ENCODE measurements at regions not wholly inside any gene's neighbourhood (a gene's known extent, or its start where the extent isn't known, plus 50 kb on each side); places are given as distances from the start of the nearest gene placed in this dataset.
"Not testable (repeated sequence)": the region's sequence is repeated elsewhere in the genome, so short reads cannot be mapped to it uniquely, and the experiment has no call there.

DNA sequence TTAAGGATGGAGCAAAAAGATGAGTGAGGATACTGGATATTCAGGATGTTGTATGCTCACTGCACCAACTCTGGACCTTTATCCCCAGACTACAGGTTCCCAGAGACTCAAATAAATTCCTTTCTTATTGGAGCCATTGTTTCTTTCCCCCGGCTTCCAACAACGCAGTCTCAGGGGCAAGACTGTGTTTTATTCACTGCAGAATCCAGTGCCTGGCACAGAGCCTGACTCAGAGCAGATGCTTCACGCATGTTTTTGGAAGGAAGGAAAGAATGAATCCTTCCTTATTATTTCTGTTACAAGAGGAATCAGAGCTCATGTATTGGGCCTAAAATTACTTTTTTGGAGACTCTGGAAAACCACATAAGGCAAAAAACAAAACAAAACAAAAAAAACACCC, 96.0 kb upstream of the VGLL4 start:
- DNase-seq (ENCODE audit: low read depth) = no peak

GRCh38 chr3:11739123-11739522, 95.4 kb upstream of the VGLL4 start:
- no peak for DNase-seq (ENCODE audit: low read depth)

DNA sequence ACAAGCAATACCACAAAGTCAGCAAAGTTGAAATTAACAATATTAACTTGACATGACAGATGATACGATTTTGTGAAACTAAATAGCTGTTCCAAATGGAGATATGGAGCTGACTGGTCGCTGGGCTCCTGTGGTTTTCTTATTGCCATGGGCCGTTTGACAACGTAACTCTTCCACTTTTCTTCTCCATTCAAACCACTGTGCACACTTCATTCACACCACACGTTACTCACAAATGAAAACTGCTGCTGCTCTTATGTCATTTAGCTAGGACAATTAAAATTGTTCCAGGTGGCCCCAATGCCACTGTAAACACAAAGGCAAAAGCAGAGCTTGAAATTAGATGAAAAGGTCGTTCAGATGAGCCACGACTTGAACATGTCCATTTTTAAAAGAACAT, 94.0 kb upstream of the VGLL4 start:
- DNase-seq (ENCODE audit: low read depth) = no peak

DNA sequence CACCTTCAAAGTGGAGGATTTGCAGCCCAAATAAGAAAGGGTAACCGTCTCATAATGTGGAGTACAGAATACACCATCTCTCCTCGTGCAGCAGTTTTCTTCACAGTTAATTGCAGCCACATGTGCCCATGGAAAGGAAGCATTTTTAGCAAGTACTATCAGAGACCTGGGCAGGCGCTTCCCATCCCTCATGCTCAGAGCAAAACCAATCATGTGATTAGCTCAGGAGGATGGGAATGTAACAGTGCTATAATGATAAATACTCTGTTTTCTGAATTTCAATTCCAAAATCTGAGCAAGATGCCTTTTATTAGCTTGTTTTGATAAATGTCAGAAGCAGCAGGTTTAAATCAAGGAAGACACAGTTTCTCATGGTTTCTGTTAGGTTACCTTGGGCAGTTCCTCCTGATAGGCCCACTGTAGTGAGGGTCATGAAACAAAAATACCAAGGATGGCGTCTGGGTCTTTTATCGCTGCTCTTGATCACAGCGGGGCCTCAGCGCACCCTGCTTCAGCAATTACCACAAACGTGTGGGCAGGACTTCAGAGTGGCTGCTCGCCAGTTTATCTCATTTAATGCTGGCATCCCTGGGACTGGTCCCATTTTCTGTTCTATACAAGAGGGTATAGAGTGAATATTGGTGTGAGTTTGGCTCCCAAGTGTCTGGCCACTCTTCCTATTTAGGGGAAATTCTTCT, 92.6 kb upstream of the VGLL4 start:
- DNase-seq (ENCODE audit: low read depth) = no peak

GRCh38 chr3:11735638-11736037, 91.9 kb upstream of the VGLL4 start:
- DNase-seq (ENCODE audit: low read depth) = no peak

DNA sequence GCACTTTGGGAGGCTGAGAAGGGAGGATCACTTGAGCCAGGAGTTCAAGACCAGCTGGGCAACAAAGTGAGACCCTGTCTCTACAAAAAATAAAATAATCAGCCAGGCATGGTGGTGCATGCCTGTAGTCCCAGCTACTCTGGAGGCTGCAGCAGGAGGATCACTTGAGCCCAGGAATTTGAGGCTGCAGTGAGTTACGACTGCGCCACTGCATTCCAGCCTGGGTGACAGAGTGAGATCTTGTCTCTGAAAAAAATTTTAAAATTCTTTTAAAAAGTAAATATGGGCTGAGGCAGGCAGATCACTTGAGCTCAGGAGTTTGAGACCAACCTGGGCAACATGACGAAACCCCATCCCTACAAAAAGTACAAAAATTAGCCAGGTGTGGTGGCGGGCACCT, 91.4 kb upstream of the VGLL4 start:
- DNase-seq (ENCODE audit: low read depth) = not testable (repeated sequence)

- no peak for DNase-seq (ENCODE audit: low read depth)
Measured at GRCh38 chr3:11733914-11734313, 90.2 kb upstream of the VGLL4 start.

DNA sequence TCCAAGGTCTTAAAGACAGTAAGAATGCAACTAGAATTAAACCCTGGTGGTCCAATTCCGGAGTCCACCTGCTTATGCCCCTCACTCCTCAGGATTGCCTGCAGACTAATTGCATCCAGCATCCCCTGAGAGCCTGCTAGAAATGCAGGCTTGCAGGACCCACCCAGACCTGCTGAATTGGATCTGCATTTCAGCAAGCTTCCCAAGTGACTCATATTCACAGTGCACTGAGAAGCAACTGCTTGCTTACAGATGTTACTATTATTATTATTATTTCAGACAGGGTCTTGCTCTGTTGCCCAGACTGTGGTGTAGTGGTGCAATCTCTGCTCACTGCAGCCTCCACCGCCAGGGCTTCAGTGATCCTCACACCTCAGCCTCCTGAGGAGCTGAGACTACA, 83.5 kb upstream of the VGLL4 start:
- DNase-seq (ENCODE audit: low read depth) = no peak

GRCh38 chr3:11726146-11726545, 82.4 kb upstream of the VGLL4 start:
- DNase-seq (ENCODE audit: low read depth) = no peak

DNA sequence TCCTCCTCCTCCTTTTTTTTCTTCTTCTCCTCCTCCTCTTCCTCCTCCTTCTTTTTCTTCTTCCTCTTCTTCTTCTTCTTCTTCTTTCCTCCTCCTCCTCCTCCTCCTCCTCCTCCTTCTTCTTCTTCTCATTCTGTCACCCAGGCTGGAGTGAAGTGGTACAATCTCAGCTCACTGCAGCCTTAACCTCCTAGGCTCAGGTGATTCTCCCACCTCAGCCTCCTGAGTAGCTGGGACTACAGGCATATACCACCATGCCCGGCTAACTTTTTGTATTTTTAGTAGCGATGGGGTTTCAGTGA, 81.6 kb upstream of the VGLL4 start:
- not testable (repeated sequence) for DNase-seq (ENCODE audit: low read depth)

DNA sequence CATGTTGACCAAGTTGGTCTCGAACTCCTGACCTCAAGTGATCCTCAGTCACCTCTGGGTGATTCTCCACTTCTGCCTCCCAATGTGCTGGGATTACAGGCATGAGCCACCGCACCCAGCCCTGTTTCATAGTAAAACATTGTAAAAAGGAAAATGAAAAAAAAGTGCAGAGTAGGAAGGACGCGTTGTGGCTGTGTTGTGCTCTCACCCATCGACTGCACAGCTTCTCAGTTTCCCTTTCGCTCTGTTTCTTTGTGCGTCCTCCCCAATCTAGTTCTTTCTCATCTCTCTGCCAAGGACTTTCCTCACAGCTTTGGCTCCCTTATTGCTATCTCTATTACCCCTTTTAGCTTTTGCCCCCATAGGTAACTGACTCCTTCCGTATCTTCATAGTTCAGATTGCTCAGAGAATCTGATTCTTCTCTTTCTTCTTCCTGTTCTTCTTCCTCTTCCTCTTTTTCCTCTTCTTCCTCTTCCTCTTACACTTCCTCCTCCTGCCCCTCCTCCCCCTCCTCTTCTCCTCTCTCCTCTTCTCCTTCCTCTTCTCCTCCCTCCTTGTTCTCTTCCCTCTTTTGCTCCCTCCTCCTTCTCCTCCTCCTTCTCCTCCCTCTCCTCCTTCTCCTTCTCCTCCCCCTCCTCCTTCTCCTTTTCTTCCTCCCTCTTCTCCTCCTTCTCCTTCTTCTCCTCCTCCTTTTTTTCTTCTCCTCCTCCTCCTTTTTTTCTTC, 81.1 kb upstream of the VGLL4 start:
- DNase-seq (ENCODE audit: low read depth) = no peak

- DNase-seq (ENCODE audit: low read depth) = no peak
Measured at GRCh38 chr3:11721479-11721878, 77.8 kb upstream of the VGLL4 start.

- no peak for DNase-seq (ENCODE audit: low read depth)
Measured at GRCh38 chr3:11720917-11721411, 77.2 kb upstream of the VGLL4 start.

- DNase-seq (ENCODE audit: low read depth) = peak; percentile 28
Measured at GRCh38 chr3:11720304-11720898, 76.7 kb upstream of the VGLL4 start.

GRCh38 chr3:11719406-11720303, 75.9 kb upstream of the VGLL4 start:
- peak; percentile 76 for DNase-seq (ENCODE audit: low read depth)

DNA sequence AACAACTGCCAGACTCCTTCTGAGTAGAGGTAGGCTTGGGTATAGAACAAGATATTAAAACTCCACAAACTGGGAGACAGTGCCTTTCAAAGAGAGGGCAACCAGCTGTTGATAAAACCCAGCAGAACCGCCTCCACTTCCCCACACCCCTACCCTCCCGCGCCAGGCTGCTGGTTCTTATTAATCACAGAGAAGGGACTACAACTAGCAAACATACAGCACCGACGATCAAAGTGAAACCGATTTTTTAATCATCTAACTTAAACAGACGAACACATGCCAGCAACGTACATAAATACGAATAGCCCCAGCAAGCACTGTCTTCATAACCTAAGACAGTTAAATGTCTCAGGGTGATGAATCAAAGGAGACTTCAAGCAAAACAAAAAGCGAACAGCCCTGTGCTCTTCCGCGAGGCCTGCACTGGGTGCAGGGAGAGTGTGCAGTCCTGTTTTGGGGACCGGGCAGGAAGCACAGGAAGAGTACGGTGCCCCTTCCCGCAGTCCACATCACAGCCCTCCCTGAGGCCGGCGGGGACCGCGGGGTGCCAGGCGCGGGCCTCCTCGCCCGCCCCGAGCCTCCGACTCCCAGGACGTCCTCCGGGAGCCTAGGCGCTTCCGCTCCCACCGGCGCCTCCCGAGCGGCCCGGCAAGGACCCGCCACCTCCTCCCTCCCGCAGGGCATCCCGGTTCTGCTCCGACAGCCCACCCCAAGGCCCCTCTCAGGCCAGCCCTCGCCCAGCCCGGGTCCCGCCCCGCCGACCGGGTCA, 75.1 kb upstream of the VGLL4 start:
- no peak for DNase-seq (ENCODE audit: low read depth)

GRCh38 chr3:11717768-11718636, 74.3 kb upstream of the VGLL4 start:
- DNase-seq (ENCODE audit: low read depth) = no peak

DNA sequence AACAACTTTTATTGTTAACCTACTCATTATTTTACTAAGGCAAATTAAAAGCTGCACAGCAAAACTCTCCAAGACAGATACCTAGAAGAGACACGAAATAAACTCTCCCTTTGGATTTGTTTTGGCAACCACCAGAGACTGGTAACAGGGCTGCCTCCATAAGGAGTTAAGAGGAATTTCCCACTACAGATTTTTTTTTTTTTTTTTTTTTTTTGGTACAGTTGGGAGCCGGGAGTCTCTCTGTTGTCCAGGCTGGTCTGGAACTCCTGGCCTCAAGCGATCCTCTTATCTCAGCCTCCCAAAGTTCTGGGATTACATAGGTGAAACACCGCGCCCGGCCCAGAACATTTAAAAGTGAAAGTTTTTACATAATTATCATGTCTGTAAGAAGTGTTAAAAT, 73.6 kb upstream of the VGLL4 start:
- no peak for DNase-seq (ENCODE audit: low read depth)

DNA sequence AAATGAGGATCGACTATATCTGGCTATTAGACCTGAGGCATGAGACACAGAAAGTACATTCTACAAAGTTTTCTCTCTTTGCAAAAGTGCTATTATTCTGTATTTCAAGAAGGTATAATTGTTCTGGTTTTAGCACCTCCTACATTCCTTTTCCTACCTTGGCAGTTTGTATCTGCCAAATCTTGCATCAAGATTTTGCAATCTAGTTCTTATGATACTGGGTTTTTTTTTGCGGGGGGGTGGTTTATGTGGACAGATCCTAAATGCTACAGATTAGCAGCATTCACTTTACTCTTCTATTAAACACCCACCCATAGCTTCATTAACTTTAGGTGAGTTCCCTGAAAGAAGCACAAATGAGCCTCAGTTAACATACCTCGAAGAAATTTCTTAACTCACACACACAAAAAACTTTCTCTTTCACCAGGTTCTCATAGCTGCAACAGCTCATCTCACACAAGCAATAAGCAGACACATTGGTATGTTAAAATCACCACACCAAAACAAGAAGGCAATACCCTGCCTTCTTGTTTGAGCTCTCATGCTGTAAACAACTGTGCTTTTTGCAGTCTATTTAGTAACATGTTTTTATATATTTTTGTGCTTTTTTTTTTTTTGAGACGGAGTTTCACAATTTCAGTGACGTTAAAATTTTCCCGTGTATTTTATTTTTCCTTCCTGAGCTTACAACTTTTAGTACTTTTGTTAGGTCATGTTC, 73.0 kb upstream of the VGLL4 start:
- no peak for DNase-seq (ENCODE audit: low read depth)

GRCh38 chr3:11713171-11713570, 69.5 kb upstream of the VGLL4 start:
- no peak for DNase-seq (ENCODE audit: low read depth)
